NCI-H345 treated with DMSO at 0.1 percent for 48 hours (cell line): ENCODE measurements at regions not wholly inside any gene's neighbourhood (a gene's known extent, or its start where the extent isn't known, plus 50 kb on each side); places are given as distances from the start of the nearest gene placed in this dataset.

Experiments
- DNase-seq: peaks from one replicate; lab custom pipeline; 2025; ENCODE audit not compliant: unreplicated experiment; lab: John Stamatoyannopoulos, UW

- DNase-seq = no peak
Observed at GRCh38 chr4:125739760-125740159, 425.0 kb downstream of the FAT4 start.

- DNase-seq = no peak
Observed at GRCh38 chr4:125741825-125742452, 427.2 kb downstream of the FAT4 start.

- no peak for DNase-seq
Observed at GRCh38 chr4:125744891-125745364, 430.2 kb downstream of the FAT4 start.

- no peak for DNase-seq
Observed at GRCh38 chr4:125749354-125749753, 434.6 kb downstream of the FAT4 start.

GRCh38 chr4:125750399-125750798, 435.6 kb downstream of the FAT4 start:
- no peak for DNase-seq

- DNase-seq = no peak
Observed at GRCh38 chr4:125750828-125751466, 436.2 kb downstream of the FAT4 start.

GRCh38 chr4:125758438-125758837, 443.7 kb downstream of the FAT4 start:
- DNase-seq = no peak

- DNase-seq = no peak
Observed at GRCh38 chr4:125760201-125760819, 445.6 kb downstream of the FAT4 start.

GRCh38 chr4:125760956-125761355, 446.2 kb downstream of the FAT4 start:
- no peak for DNase-seq

GRCh38 chr4:125762537-125762936, 447.8 kb downstream of the FAT4 start:
- DNase-seq = no peak

- DNase-seq = no peak
Observed at GRCh38 chr4:125765941-125766340, 451.2 kb downstream of the FAT4 start.

- no peak for DNase-seq
Observed at GRCh38 chr4:125770814-125771398, 456.2 kb downstream of the FAT4 start.

- DNase-seq = no peak
Observed at GRCh38 chr4:125772680-125773079, 457.9 kb downstream of the FAT4 start.

- DNase-seq = no peak
Observed at GRCh38 chr4:125773502-125773901, 458.7 kb downstream of the FAT4 start.

- no peak for DNase-seq
Observed at GRCh38 chr4:125773931-125774330, 459.2 kb downstream of the FAT4 start.

- no peak for DNase-seq
Observed at GRCh38 chr4:125776146-125776545, 461.4 kb downstream of the FAT4 start.

GRCh38 chr4:125780164-125780563, 465.4 kb downstream of the FAT4 start:
- DNase-seq = no peak

- no peak for DNase-seq
Observed at GRCh38 chr4:125780747-125781146, 466.0 kb downstream of the FAT4 start.

GRCh38 chr4:125781651-125782050, 466.9 kb downstream of the FAT4 start:
- no peak for DNase-seq

GRCh38 chr4:125784741-125785140, 470.0 kb downstream of the FAT4 start:
- no peak for DNase-seq

- DNase-seq = no peak
Observed at GRCh38 chr4:125787707-125788106, 473.0 kb downstream of the FAT4 start.

- no peak for DNase-seq
Observed at GRCh38 chr4:125789023-125789422, 474.3 kb downstream of the FAT4 start.
